Astrocyte (in vitro differentiated cells and primary cell): ENCODE measurements at regions not wholly inside any gene's neighbourhood (a gene's known extent, or its start where the extent isn't known, plus 50 kb on each side); places are given as distances from the start of the nearest gene placed in this dataset.

Source experiments
- DNase-seq: peaks from one replicate; pipeline ENCODE4 v3.0.0-alpha.2; 2010; ENCODE audit warnings: low read depth
- FAIRE-seq: peaks from 2 replicates; lab custom pipeline; 2011; peaks lifted over from hg19 to GRCh38; lab: Jason Lieb, UNC
- H2AFZ ChIP-seq: 2 replicates; pipeline ENCODE4 v1.6.0; 2012; ENCODE audit warnings: low read depth, low read length, inconsistent platforms
- H3K27ac ChIP-seq: 2 replicates; pipeline ENCODE4 v1.5.1; 2011; ENCODE audit warnings: low read depth, low read length, inconsistent platforms
- H3K27me3 ChIP-seq: 2 replicates; pipeline ENCODE4 v1.6.0; 2011; ENCODE audit warnings: low read length, inconsistent platforms; ENCODE audit not compliant: insufficient read depth
- H3K36me3 ChIP-seq: 2 replicates; pipeline ENCODE4 v1.5.1; 2011; ENCODE audit warnings: low read length, inconsistent platforms; ENCODE audit not compliant: insufficient read depth
- H3K4me1 ChIP-seq: 2 replicates; pipeline ENCODE4 v1.5.1; 2011; ENCODE audit warnings: low read length, inconsistent platforms; ENCODE audit not compliant: insufficient read depth
- H3K4me2 ChIP-seq: 2 replicates; pipeline ENCODE4 v1.6.0; 2012; ENCODE audit warnings: low read length, inconsistent platforms
- H3K4me3 ChIP-seq: 2 replicates; pipeline ENCODE4 v1.5.1; 2011; ENCODE audit warnings: low read depth, mild to moderate bottlenecking, low read length, inconsistent platforms; ENCODE audit not compliant: insufficient read depth
- H3K79me2 ChIP-seq: 2 replicates; pipeline ENCODE4 v1.6.0; 2012; ENCODE audit warnings: mild to moderate bottlenecking, low read length, inconsistent platforms; ENCODE audit not compliant: insufficient read depth
- H3K9ac ChIP-seq: 2 replicates; pipeline ENCODE4 v1.6.0; 2012; ENCODE audit warnings: mild to moderate bottlenecking, low read length, inconsistent platforms
- H3K9me3 ChIP-seq: 2 replicates; pipeline ENCODE4 v1.5.1; 2012; ENCODE audit warnings: low read depth, mild to moderate bottlenecking, low read length, inconsistent platforms; ENCODE audit not compliant: insufficient read depth
- H4K20me1 ChIP-seq: 2 replicates; pipeline ENCODE4 v1.6.0; 2012; ENCODE audit warnings: low read length, inconsistent platforms; ENCODE audit not compliant: insufficient read depth
- H3K27ac Mint-ChIP-seq: one replicate; pipeline ENCODE4 v1.8.0; 2021; ENCODE audit warnings: mild to moderate bottlenecking, mixed read lengths; ENCODE audit not compliant: unreplicated experiment
- H3K27me3 Mint-ChIP-seq: one replicate; pipeline ENCODE4 v1.8.0; 2021; ENCODE audit warnings: low read depth, mixed read lengths; ENCODE audit not compliant: unreplicated experiment
- H3K36me3 Mint-ChIP-seq: one replicate; pipeline ENCODE4 v1.8.0; 2021; ENCODE audit warnings: low read depth, mixed read lengths; ENCODE audit not compliant: unreplicated experiment
- H3K4me1 Mint-ChIP-seq: one replicate; pipeline ENCODE4 v1.8.0; 2021; ENCODE audit warnings: low read depth, mixed read lengths; ENCODE audit not compliant: unreplicated experiment
- H3K4me3 Mint-ChIP-seq: one replicate; pipeline ENCODE4 v1.8.0; 2021; ENCODE audit warnings: mild to moderate bottlenecking, moderate library complexity, mixed read lengths; ENCODE audit not compliant: unreplicated experiment
- H3K9me3 Mint-ChIP-seq: one replicate; pipeline ENCODE4 v1.8.0; 2021; ENCODE audit warnings: mild to moderate bottlenecking, mixed read lengths; ENCODE audit not compliant: unreplicated experiment
- CTCF ChIP-seq: IDR thresholded peaks from 2 replicates; pipeline ENCODE4 v1.5.1; 2011; ENCODE audit warnings: low read depth, mild to moderate bottlenecking, inconsistent platforms, low read length, moderate library complexity; ENCODE audit not compliant: insufficient read depth
- EZH2 ChIP-seq: IDR thresholded peaks from 2 replicates; pipeline ENCODE4 v1.6.1; 2012; ENCODE audit warnings: mild to moderate bottlenecking, low read length, inconsistent platforms; ENCODE audit not compliant: insufficient read depth

- FAIRE-seq (peak; percentile 45), DNase-seq (no peak)
- Mint-ChIP-seq H3K27me3 (no peaks in the 10 kb centered on the region), H3K27ac (no peak overlapping the region), H3K4me1 (peaks cover 18% of the 10 kb centered on the region), H3K36me3 (no peaks in the 10 kb centered on the region), H3K9me3 (peaks cover 2% of the 10 kb centered on the region), H3K4me3 (no peak overlapping the region)
- Histone ChIP-seq H3K9me3 (no peaks in the 10 kb centered on the region), H3K27me3 (no peaks in the 10 kb centered on the region), H3K4me2 (no peak overlapping the region), H3K79me2 (no peaks in the 10 kb centered on the region), H4K20me1 (no peaks in the 10 kb centered on the region), H3K9ac (no peak overlapping the region), H2AFZ (no peak overlapping the region), H3K4me3 (no peak overlapping the region), H3K4me1 (peaks cover 18% of the 10 kb centered on the region), H3K27ac (no peak overlapping the region), H3K36me3 (no peaks in the 10 kb centered on the region)
- TF ChIP-seq CTCF = no peak
- TF ChIP-seq EZH2 = no peak
Observed at GRCh38 chr17:15124746-15125145, 140.4 kb downstream of the PMP22 start.

- H3K4me1 Mint-ChIP-seq = peaks cover 18% of the 10 kb centered on the region
Observed at GRCh38 chr17:15124264-15124595, 140.9 kb downstream of the PMP22 start.

More at GRCh38 chr17:15124264-15124595, 140.9 kb downstream of the PMP22 start:
- no peak overlapping the region for H3K4me3 Mint-ChIP-seq
- Histone ChIP-seq H3K27ac (no peak overlapping the region), H3K4me2 (peak overlapping the region; percentile 38), H3K4me3 (no peak overlapping the region), H3K36me3 (no peaks in the 10 kb centered on the region), H4K20me1 (no peaks in the 10 kb centered on the region), H2AFZ (no peak overlapping the region), H3K27me3 (no peaks in the 10 kb centered on the region), H3K4me1 (peaks cover 18% of the 10 kb centered on the region), H3K9ac (no peak overlapping the region), H3K9me3 (no peaks in the 10 kb centered on the region), H3K79me2 (no peaks in the 10 kb centered on the region)
- H3K27me3 Mint-ChIP-seq = no peaks in the 10 kb centered on the region
- peaks cover 2% of the 10 kb centered on the region for H3K9me3 Mint-ChIP-seq
- H3K27ac Mint-ChIP-seq = peak overlapping the region; percentile 53
- DNase-seq = no peak
- peak; percentile 32 for FAIRE-seq
- TF ChIP-seq CTCF = no peak
- TF ChIP-seq EZH2 = no peak
- no peaks in the 10 kb centered on the region for H3K36me3 Mint-ChIP-seq
